Liver (tissue), 7 donors: ENCODE measurements at regions not wholly inside any gene's neighbourhood (a gene's known extent, or its start where the extent isn't known, plus 50 kb on each side); places are given as distances from the start of the nearest gene placed in this dataset.

Experiments used
- DNase-seq: peaks from one replicate; pipeline ENCODE4 v3.0.0-alpha.2; 2017; ENCODE audit warnings: low spot score
- H3K27ac ChIP-seq, 2 donors: one replicate each; pipeline ENCODE4 v1.7.0; 2013; ENCODE audit warnings: inconsistent platforms in 2 of 2, low read length in 2 of 2, control low read depth in 1 of 2, low read depth in 1 of 2, mild to moderate bottlenecking in 1 of 2
- H3K27me3 ChIP-seq, 4 donors: one replicate each; pipeline versions ENCODE4 v1.6.1 to v1.7.0; 2013; ENCODE audit warnings: low read length in 3 of 4, inconsistent platforms in 1 of 4, mild to moderate bottlenecking in 1 of 4, moderate library complexity in 1 of 4; ENCODE audit not compliant: control insufficient read depth in 4 of 4, insufficient read depth in 4 of 4
- H3K36me3 ChIP-seq, 4 donors: one replicate each; pipeline versions ENCODE4 v1.6.1 to v1.7.0; 2013; ENCODE audit warnings: low read length in 3 of 4, mild to moderate bottlenecking in 3 of 4, low read depth in 1 of 4, moderate library complexity in 1 of 4; ENCODE audit not compliant: control insufficient read depth in 4 of 4, insufficient read depth in 3 of 4
- H3K4me1 ChIP-seq, 4 donors: one replicate each; pipeline versions ENCODE4 v1.6.1 to v1.7.0; 2013; ENCODE audit warnings: low read length in 3 of 4, mild to moderate bottlenecking in 3 of 4, moderate library complexity in 1 of 4; ENCODE audit not compliant: control insufficient read depth in 4 of 4, insufficient read depth in 4 of 4
- H3K4me3 ChIP-seq, 3 donors: one replicate each; pipeline versions ENCODE4 v1.6.1 to v1.7.0; 2013; ENCODE audit warnings: low read length in 3 of 3, control low read depth in 1 of 3, low read depth in 1 of 3, mild to moderate bottlenecking in 1 of 3
- H3K9ac ChIP-seq, 2 donors: one replicate each; pipeline ENCODE4 v1.7.0; 2013; ENCODE audit warnings: low read length in 2 of 2, mild to moderate bottlenecking in 2 of 2, moderate library complexity in 2 of 2, control low read depth in 1 of 2, low read depth in 1 of 2
- H3K9me3 ChIP-seq, 4 donors: one replicate each; pipeline versions ENCODE4 v1.6.1 to v1.7.0; 2013; ENCODE audit warnings: low read length in 3 of 4; ENCODE audit not compliant: control insufficient read depth in 4 of 4
- EGR1 ChIP-seq, 2 donors: IDR thresholded peaks; 2 replicates each; pipeline ENCODE4 v1.6.1; 2016 to 2018; ENCODE audit warnings: antibody characterized with exemption in 2 of 2, low read depth in 2 of 2
- FOXA1 ChIP-seq: IDR thresholded peaks from 2 replicates; pipeline ENCODE4 v1.6.1; 2016; ENCODE audit warnings: antibody characterized with exemption
- FOXA2 ChIP-seq: IDR thresholded peaks from 2 replicates; pipeline ENCODE4 v1.6.1; 2016; ENCODE audit warnings: antibody characterized with exemption
- GABPA ChIP-seq, 2 donors: IDR thresholded peaks in 1 of 2; conservative IDR thresholded peaks in 1 of 2; 2 replicates each; pipeline ENCODE4 v1.6.1; 2016; ENCODE audit warnings: antibody characterized with exemption in 2 of 2, mild to moderate bottlenecking in 1 of 2, moderate library complexity in 1 of 2
- HNF4A ChIP-seq, 2 donors: conservative IDR thresholded peaks; 2 replicates each; pipeline ENCODE4 v1.6.1; 2016; ENCODE audit warnings: antibody characterized with exemption in 2 of 2, mild to moderate bottlenecking in 2 of 2
- HNF4G ChIP-seq: IDR thresholded peaks from 2 replicates; pipeline ENCODE4 v1.6.1; 2016; ENCODE audit warnings: antibody characterized with exemption
- JUND ChIP-seq, 2 donors: IDR thresholded peaks; 2 replicates each; pipeline ENCODE4 v1.6.1; 2016; ENCODE audit warnings: antibody characterized with exemption in 2 of 2
- NR2F2 ChIP-seq: IDR thresholded peaks from 2 replicates; pipeline ENCODE4 v1.6.1; 2016; ENCODE audit warnings: antibody characterized with exemption
- RAD21 ChIP-seq, 2 donors: IDR thresholded peaks; 2 replicates each; pipeline ENCODE4 v1.6.1; 2016; ENCODE audit warnings: antibody characterized with exemption in 2 of 2, mild to moderate bottlenecking in 2 of 2
- RXRA ChIP-seq, 2 donors: IDR thresholded peaks; 2 replicates each; pipeline ENCODE4 v1.6.1; 2017 to 2018; ENCODE audit warnings: antibody characterized with exemption in 2 of 2, mild to moderate bottlenecking in 1 of 2
- SP1 ChIP-seq: IDR thresholded peaks from 2 replicates; pipeline ENCODE4 v1.6.1; 2018; ENCODE audit warnings: antibody characterized with exemption, mild to moderate bottlenecking
- TAF1 ChIP-seq: conservative IDR thresholded peaks from 2 replicates; pipeline ENCODE4 v1.6.1; 2016; ENCODE audit warnings: antibody characterized with exemption, mild to moderate bottlenecking
- YY1 ChIP-seq: IDR thresholded peaks from 2 replicates; pipeline ENCODE4 v1.6.1; 2016; ENCODE audit warnings: antibody characterized with exemption, mild to moderate bottlenecking
- WGBS: extraction: QIAGEN DNeasy Blood & Tissue Kit; methylation state at CpG from one replicate; pipeline ENCODE4 v1.1.7; 2013; 5-methylcytosine and 5-hydroxymethylcytosine counted together
- TF ChIP-seq, protein P1 (sequence below): IDR thresholded peaks from 2 replicates; pipeline ENCODE4 v1.6.1; 2016; ENCODE audit warnings: antibody characterized with exemption
- TF ChIP-seq, protein P2 (sequence below): IDR thresholded peaks from 2 replicates; pipeline ENCODE4 v1.6.1; 2016; ENCODE audit warnings: antibody characterized with exemption, mild to moderate bottlenecking
- TF ChIP-seq, protein P3 (sequence below): IDR thresholded peaks from 2 replicates; pipeline ENCODE4 v1.6.1; 2016; ENCODE audit warnings: antibody characterized with exemption
- TF ChIP-seq, protein P4 (sequence below): IDR thresholded peaks from 2 replicates; pipeline ENCODE4 v1.6.1; 2016; ENCODE audit warnings: antibody characterized with exemption
- donor health status: healthy.
- donor health status: healthy.
- donor health status: healthy.
- donor health status: healthy.

DNA sequence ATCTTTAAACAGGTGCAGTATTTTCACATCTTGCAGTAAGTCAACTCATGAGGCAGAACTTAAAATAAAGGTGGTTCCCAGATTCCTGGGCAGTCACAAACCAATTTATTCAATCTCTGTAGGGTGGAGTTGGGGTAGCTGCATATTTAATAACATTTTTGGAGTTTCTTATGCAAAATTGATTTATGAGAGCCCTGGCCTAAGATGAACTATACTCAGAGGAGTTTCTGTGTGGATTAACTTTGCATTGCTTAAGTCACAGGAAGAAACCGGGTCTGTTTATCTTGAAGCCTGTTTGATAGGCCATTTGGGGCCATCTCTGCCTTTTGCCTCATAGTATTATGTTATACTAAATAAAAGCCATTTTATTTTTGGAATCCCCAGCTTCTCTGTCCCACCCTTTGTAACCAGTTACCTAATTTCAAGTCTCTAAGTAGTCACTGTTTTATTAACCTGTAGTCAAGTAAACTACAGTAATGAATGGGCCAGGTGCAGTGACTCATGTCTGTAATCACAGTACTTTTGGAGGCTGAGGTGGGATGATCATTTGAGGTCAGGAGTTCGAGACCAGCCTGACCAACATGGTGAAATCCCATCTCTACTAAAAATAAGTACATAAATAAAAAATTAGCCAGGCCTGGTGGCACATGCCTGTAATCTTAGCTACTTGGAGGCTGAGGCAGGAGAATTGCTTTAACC, 104.4 kb upstream of the FAM3C start:
- no peak for DNase-seq
- H3K9me3 ChIP-seq, result peaks cover 4 to 11% (median 7%) of the 10 kb centered on the region in 4 donors
- no peaks in the 10 kb centered on the region for H3K36me3 ChIP-seq
- H3K4me3 ChIP-seq, result no peak overlapping the region
- TF ChIP-seq EGR1 (IDR thresholded peaks at IDR 0.05; ENCODE audit: low read depth in 2 of 2) (no peak), NR2F2 (no peak), FOXA1 (no peak), TAF1 (no peak), RXRA (IDR thresholded peaks at IDR 0.05) (no peak), JUND (IDR thresholded peaks at IDR 0.05) (no peak), YY1 (no peak), SP1 (no peak), HNF4A (conservative IDR thresholded peaks at IDR 0.05) (no peak), HNF4G (no peak), GABPA (IDR thresholded peaks at IDR 0.05 in 1 of 2, conservative IDR thresholded peaks at IDR 0.05 in 1 of 2) (no peak), FOXA2 (no peak)
- TF ChIP-seq, protein P1, sequence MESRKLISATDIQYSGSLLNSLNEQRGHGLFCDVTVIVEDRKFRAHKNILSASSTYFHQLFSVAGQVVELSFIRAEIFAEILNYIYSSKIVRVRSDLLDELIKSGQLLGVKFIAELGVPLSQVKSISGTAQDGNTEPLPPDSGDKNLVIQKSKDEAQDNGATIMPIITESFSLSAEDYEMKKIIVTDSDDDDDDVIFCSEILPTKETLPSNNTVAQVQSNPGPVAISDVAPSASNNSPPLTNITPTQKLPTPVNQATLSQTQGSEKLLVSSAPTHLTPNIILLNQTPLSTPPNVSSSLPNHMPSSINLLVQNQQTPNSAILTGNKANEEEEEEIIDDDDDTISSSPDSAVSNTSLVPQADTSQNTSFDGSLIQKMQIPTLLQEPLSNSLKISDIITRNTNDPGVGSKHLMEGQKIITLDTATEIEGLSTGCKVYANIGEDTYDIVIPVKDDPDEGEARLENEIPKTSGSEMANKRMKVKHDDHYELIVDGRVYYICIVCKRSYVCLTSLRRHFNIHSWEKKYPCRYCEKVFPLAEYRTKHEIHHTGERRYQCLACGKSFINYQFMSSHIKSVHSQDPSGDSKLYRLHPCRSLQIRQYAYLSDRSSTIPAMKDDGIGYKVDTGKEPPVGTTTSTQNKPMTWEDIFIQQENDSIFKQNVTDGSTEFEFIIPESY, result no peak
- TF ChIP-seq, protein P2, sequence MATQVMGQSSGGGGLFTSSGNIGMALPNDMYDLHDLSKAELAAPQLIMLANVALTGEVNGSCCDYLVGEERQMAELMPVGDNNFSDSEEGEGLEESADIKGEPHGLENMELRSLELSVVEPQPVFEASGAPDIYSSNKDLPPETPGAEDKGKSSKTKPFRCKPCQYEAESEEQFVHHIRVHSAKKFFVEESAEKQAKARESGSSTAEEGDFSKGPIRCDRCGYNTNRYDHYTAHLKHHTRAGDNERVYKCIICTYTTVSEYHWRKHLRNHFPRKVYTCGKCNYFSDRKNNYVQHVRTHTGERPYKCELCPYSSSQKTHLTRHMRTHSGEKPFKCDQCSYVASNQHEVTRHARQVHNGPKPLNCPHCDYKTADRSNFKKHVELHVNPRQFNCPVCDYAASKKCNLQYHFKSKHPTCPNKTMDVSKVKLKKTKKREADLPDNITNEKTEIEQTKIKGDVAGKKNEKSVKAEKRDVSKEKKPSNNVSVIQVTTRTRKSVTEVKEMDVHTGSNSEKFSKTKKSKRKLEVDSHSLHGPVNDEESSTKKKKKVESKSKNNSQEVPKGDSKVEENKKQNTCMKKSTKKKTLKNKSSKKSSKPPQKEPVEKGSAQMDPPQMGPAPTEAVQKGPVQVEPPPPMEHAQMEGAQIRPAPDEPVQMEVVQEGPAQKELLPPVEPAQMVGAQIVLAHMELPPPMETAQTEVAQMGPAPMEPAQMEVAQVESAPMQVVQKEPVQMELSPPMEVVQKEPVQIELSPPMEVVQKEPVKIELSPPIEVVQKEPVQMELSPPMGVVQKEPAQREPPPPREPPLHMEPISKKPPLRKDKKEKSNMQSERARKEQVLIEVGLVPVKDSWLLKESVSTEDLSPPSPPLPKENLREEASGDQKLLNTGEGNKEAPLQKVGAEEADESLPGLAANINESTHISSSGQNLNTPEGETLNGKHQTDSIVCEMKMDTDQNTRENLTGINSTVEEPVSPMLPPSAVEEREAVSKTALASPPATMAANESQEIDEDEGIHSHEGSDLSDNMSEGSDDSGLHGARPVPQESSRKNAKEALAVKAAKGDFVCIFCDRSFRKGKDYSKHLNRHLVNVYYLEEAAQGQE, result no peak
- TF ChIP-seq, protein P3, sequence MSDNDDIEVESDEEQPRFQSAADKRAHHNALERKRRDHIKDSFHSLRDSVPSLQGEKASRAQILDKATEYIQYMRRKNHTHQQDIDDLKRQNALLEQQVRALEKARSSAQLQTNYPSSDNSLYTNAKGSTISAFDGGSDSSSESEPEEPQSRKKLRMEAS, result no peak
- no peaks in the 10 kb centered on the region for H3K27me3 ChIP-seq
- no peaks in the 10 kb centered on the region for H3K4me1 ChIP-seq
- H3K9ac ChIP-seq, result no peak overlapping the region
- WGBS, result 84% methylated on average over 2 of the region's 2 CpGs
- H3K27ac ChIP-seq, result no peak overlapping the region

DNA sequence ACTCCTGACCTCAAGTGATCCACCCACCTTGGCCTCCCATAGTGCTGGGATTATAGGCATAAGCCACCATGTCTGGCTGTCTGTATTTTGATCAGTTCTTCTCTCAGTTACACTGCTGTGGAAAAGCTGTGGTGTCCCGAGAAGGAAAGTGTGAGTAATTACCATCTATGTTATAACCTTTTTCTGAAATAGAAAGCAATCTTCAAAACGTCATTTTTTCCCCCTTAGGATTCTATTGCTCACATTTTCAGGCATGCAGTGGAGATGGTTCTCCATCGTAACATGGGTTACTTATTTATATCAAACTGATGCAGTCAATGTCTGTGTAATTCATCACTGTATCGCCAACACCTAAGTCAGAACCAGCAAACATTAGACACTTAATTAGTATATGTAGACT, 103.5 kb upstream of the FAM3C start:
- TF ChIP-seq FOXA2 (no peak), YY1 (no peak), HNF4A (conservative IDR thresholded peaks at IDR 0.05) (no peak), RAD21 (IDR thresholded peaks at IDR 0.05) (no peak), RXRA (IDR thresholded peaks at IDR 0.05) (no peak), TAF1 (no peak), EGR1 (IDR thresholded peaks at IDR 0.05; ENCODE audit: low read depth in 2 of 2) (no peak), HNF4G (no peak), SP1 (no peak), NR2F2 (no peak)
- TF ChIP-seq, protein P2, result no peak
- TF ChIP-seq, protein P4, sequence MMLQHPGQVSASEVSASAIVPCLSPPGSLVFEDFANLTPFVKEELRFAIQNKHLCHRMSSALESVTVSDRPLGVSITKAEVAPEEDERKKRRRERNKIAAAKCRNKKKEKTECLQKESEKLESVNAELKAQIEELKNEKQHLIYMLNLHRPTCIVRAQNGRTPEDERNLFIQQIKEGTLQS, result no peak
- TF ChIP-seq, protein P3, result no peak
- Histone ChIP-seq H3K4me3 (no peak overlapping the region), H3K9ac (no peak overlapping the region), H3K27me3 (no peaks in the 10 kb centered on the region), H3K9me3 (peaks cover 0 to 5% (median 0%) of the 10 kb centered on the region in 4 donors), H3K36me3 (no peaks in the 10 kb centered on the region), H3K4me1 (no peaks in the 10 kb centered on the region), H3K27ac (no peak overlapping the region)
- 85% methylated on average over 4 of the region's 4 CpGs for WGBS
- DNase-seq, result no peak
